ENCODE measurements at regions not wholly inside any gene's neighbourhood (a gene's known extent, or its start where the extent isn't known, plus 50 kb on each side); places are given as distances from the start of the nearest gene placed in this dataset.
"Not testable (repeated sequence)": the region's sequence is repeated elsewhere in the genome, so short reads cannot be mapped to it uniquely, and the experiment has no call there.

- DNase-seq (ENCODE audit: low read depth, low spot score), result no peak
- in situ Hi-C loops (cut with HindIII; ENCODE audit: low pct_unique_long_range_greater_than_20kb, low sequenced_read_pairs), result no loop called here
Observed at GRCh38 chr7:9022456-9022855, 589.0 kb downstream of the NXPH1 start.

GRCh38 chr7:9023675-9024294, 590.4 kb downstream of the NXPH1 start:
- no peak for DNase-seq (ENCODE audit: low read depth, low spot score)
- in situ Hi-C loops (cut with HindIII; ENCODE audit: low pct_unique_long_range_greater_than_20kb, low sequenced_read_pairs), result no loop called here

GRCh38 chr7:9026121-9026520, 592.7 kb downstream of the NXPH1 start:
- in situ Hi-C loops (cut with HindIII; ENCODE audit: low pct_unique_long_range_greater_than_20kb, low sequenced_read_pairs), result no loop called here
- DNase-seq (ENCODE audit: low read depth, low spot score), result peak; percentile 83

DNA sequence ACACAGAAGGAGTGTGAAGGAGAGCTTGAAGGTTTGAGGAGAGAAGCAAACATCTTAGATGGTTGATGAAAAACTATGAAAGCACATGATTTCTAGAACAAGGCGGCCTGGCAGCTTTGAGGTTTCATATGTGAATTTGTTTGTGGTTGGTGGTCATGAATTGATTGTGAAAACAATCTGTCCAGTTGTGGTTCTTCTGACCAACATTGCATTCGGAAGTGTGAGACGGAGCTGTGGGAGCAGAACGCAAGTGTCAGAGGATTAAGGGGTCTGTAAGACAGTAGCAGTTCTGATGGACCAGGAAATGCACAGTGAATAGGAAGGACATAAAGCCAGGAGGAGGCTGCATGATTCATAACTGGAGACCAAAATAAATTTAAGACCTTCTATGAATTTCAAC, 594.6 kb downstream of the NXPH1 start:
- in situ Hi-C loops (cut with HindIII; ENCODE audit: low pct_unique_long_range_greater_than_20kb, low sequenced_read_pairs), result no loop called here
- DNase-seq (ENCODE audit: low read depth, low spot score), result no peak

DNA sequence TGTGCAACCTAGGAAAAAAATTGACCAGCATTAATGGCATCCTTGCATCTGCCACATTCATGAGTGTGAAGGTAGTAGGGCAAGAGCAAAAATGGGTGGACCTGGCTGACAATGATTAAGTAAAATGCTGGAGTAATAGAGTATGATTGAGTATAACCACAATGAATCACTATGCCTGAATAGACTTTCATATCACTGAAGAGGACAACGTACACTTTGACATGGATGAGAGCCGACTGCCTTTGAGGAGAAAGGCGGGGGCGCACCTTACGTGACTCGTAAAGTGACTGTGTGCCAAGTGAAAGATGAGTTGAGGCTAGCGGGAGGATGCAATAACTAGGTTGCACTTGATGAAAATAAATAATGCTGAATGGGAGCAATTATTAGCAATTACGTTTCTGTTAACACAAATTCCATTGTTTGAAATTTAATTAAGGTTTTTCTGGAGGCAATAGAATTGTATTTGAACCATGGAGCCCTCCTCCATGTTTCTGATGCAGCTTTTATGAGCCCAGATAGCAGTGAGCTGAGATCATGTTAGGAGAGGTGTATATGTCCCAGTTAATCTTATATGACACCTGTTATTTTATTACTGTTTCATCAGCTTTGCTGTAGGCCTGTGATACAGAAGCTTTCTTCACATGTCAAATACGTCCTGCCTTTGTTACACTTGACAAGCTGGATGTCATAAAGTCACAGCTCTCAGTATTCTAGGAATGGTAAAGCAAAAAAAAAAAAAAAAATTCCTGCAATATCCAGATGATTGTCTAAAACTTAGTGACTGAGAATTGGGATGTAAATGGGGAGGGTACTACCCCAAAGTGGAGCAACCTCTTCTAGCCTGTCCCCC, 596.5 kb downstream of the NXPH1 start:
- in situ Hi-C loops (cut with HindIII; ENCODE audit: low pct_unique_long_range_greater_than_20kb, low sequenced_read_pairs), result no loop called here
- peak; percentile 13 for DNase-seq (ENCODE audit: low read depth, low spot score)

- in situ Hi-C loops (cut with HindIII; ENCODE audit: low pct_unique_long_range_greater_than_20kb, low sequenced_read_pairs), result no loop called here
- DNase-seq (ENCODE audit: low read depth, low spot score), result no peak
Observed at GRCh38 chr7:9030976-9031375, 597.6 kb downstream of the NXPH1 start.

- in situ Hi-C loops (cut with HindIII; ENCODE audit: low pct_unique_long_range_greater_than_20kb, low sequenced_read_pairs), result no loop called here
Observed at GRCh38 chr7:9031386-9031785, 598.0 kb downstream of the NXPH1 start.

GRCh38 chr7:9036080-9036479, 602.7 kb downstream of the NXPH1 start:
- in situ Hi-C loops (cut with HindIII; ENCODE audit: low pct_unique_long_range_greater_than_20kb, low sequenced_read_pairs), result no loop called here
- no peak for DNase-seq (ENCODE audit: low read depth, low spot score)

More at GRCh38 chr7:9031386-9031785, 598.0 kb downstream of the NXPH1 start:
- DNase-seq (ENCODE audit: low read depth, low spot score), result no peak

GRCh38 chr7:9071160-9071762, 637.9 kb downstream of the NXPH1 start:
- in situ Hi-C loops (cut with HindIII; ENCODE audit: low pct_unique_long_range_greater_than_20kb, low sequenced_read_pairs), result no loop called here
- no peak for DNase-seq (ENCODE audit: low read depth, low spot score)

DNA sequence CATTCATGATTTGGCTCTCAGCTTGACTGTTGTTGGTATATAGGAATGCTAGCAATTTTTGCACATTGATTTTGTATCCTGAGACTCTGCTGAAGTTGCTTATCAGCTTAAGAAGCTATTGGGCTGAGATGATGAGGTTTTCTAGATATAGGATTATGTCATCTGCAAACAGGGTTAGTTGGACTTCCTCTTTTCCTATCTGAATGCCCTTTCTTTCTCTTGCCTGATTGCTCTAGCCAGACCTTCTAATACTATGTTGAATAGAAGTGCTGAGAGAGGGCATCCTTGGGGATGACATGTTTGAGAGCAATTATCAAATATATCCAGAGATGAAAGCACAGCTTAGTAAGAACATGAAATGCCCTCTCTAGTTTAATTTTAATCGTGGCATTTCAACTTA, 642.4 kb downstream of the NXPH1 start:
- in situ Hi-C loops (cut with HindIII; ENCODE audit: low pct_unique_long_range_greater_than_20kb, low sequenced_read_pairs), result not testable (repeated sequence)

DNA sequence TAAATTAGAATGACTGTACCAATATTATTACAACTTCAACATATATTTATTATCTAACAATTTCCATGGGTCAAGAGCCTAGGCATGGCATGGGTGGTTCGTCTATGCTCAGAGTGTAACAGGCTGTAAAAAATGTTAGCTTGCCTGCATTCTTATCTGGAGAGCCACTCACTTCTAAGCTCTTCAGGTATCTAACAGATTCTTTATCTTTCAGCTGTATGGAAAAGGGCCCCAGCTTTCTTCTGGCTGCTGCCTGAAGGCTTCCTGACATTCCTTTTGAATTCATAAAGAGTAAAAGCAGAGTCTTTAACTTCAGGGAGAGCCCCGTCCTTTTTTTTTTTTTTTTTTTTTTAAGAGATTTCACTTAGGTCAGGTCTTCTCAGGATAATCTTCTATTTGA, 648.8 kb downstream of the NXPH1 start:
- no peak for DNase-seq (ENCODE audit: low read depth, low spot score)
- in situ Hi-C loops (cut with HindIII; ENCODE audit: low pct_unique_long_range_greater_than_20kb, low sequenced_read_pairs), result no loop called here

More for the DNA sequence above, 642.4 kb downstream of the NXPH1 start:
- not testable (repeated sequence) for DNase-seq (ENCODE audit: low read depth, low spot score)

GRCh38 chr7:9083837-9084236, 650.4 kb downstream of the NXPH1 start:
- in situ Hi-C loops (cut with HindIII; ENCODE audit: low pct_unique_long_range_greater_than_20kb, low sequenced_read_pairs), result no loop called here
- peak; percentile 17 for DNase-seq (ENCODE audit: low read depth, low spot score)

GRCh38 chr7:9091282-9091681, 657.9 kb downstream of the NXPH1 start:
- in situ Hi-C loops (cut with HindIII; ENCODE audit: low pct_unique_long_range_greater_than_20kb, low sequenced_read_pairs), result no loop called here
- DNase-seq (ENCODE audit: low read depth, low spot score), result peak; percentile 43

DNA sequence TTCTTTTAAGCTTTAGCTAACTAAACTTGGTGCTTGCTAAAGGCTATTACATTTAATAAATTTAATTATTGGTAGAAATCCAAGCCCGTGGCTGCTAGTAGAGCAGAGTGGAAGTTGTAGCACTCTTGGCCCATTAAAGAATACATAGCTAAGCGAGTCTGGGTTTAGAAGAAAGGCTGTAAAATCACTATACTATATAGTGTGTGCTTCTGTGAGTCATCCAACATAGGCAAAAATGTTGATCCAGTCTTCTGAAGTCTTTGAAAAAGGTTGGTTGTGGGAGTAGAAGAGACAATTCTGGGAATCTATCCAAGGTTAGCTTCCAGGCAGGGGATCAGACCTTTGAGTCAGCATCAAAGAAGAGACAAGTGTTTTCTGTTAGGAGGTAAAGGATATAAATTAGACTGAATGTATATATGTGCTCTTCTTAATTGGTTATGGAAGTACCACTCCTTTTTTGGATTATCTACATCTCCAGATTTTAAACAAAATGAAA, 664.2 kb downstream of the NXPH1 start:
- in situ Hi-C loops (cut with HindIII; ENCODE audit: low pct_unique_long_range_greater_than_20kb, low sequenced_read_pairs), result no loop called here
- no peak for DNase-seq (ENCODE audit: low read depth, low spot score)

DNA sequence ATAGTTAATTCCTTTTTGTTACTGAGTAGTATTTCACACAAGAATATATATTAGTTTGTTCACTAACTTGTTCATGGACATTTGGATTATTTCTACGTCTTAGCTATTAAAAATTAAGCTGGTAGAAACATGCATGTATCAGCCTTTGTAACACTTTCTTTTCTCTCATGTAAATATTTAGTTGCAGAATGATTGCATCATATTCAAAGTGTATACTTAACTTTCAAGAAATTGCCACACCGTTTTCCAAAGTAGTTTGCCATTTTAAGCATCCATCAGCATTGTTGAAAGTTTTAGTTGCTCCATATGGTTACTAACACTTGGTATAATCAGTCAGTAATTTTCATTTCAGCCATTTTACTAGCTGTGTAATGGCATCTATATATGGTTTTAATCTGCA, 666.9 kb downstream of the NXPH1 start:
- no peak for DNase-seq (ENCODE audit: low read depth, low spot score)
- in situ Hi-C loops (cut with HindIII; ENCODE audit: low pct_unique_long_range_greater_than_20kb, low sequenced_read_pairs), result no loop called here

GRCh38 chr7:9102846-9103245, 669.4 kb downstream of the NXPH1 start:
- in situ Hi-C loops (cut with HindIII; ENCODE audit: low pct_unique_long_range_greater_than_20kb, low sequenced_read_pairs), result no loop called here
- DNase-seq (ENCODE audit: low read depth, low spot score), result no peak

DNA sequence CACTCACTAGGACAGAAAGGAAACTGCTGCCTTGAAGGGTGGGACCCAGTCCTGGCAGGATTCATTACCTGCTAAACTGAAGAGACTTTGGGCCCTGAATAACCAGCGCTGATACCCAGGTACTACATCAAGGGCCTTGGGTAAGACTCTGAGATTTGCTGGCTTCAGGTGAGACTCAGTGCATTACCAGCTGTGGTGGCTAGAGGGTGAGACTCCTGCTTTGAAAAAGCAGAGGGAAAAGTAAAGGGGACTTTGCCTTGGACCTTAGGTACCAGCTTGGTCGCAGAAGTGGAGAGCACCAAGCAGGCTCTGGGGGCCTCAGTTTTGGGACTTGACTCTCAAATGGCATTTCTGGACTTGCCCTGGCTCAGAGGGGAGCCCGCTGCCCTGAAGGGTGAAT, 673.3 kb downstream of the NXPH1 start:
- in situ Hi-C loops (cut with HindIII; ENCODE audit: low pct_unique_long_range_greater_than_20kb, low sequenced_read_pairs), result no loop called here
- no peak for DNase-seq (ENCODE audit: low read depth, low spot score)

GRCh38 chr7:9120331-9120730, 686.9 kb downstream of the NXPH1 start:
- DNase-seq (ENCODE audit: low read depth, low spot score), result no peak
- in situ Hi-C loops (cut with HindIII; ENCODE audit: low pct_unique_long_range_greater_than_20kb, low sequenced_read_pairs), result no loop called here

GRCh38 chr7:9124320-9124719, 690.9 kb downstream of the NXPH1 start:
- in situ Hi-C loops (cut with HindIII; ENCODE audit: low pct_unique_long_range_greater_than_20kb, low sequenced_read_pairs), result no loop called here
- DNase-seq (ENCODE audit: low read depth, low spot score), result no peak

All from SK-MEL-5 (cell line).